Liver (tissue), 8 donors: ENCODE measurements at regions not wholly inside any gene's neighbourhood (a gene's known extent, or its start where the extent isn't known, plus 50 kb on each side); places are given as distances from the start of the nearest gene placed in this dataset.

Source experiments
- DNase-seq: peaks from one replicate; pipeline ENCODE4 v3.0.0-alpha.2; 2017; ENCODE audit warnings: low spot score
- H3K27ac ChIP-seq, 2 donors: one replicate each; pipeline ENCODE4 v1.7.0; 2013; ENCODE audit warnings: inconsistent platforms in 2 of 2, low read length in 2 of 2, control low read depth in 1 of 2, low read depth in 1 of 2, mild to moderate bottlenecking in 1 of 2
- H3K27me3 ChIP-seq, 4 donors: one replicate each; pipeline versions ENCODE4 v1.6.1 to v1.7.0; 2013; ENCODE audit warnings: low read length in 3 of 4, inconsistent platforms in 1 of 4, mild to moderate bottlenecking in 1 of 4, moderate library complexity in 1 of 4; ENCODE audit not compliant: control insufficient read depth in 4 of 4, insufficient read depth in 4 of 4
- H3K36me3 ChIP-seq, 4 donors: one replicate each; pipeline versions ENCODE4 v1.6.1 to v1.7.0; 2013; ENCODE audit warnings: low read length in 3 of 4, mild to moderate bottlenecking in 3 of 4, low read depth in 1 of 4, moderate library complexity in 1 of 4; ENCODE audit not compliant: control insufficient read depth in 4 of 4, insufficient read depth in 3 of 4
- H3K4me1 ChIP-seq, 4 donors: one replicate each; pipeline versions ENCODE4 v1.6.1 to v1.7.0; 2013; ENCODE audit warnings: low read length in 3 of 4, mild to moderate bottlenecking in 3 of 4, moderate library complexity in 1 of 4; ENCODE audit not compliant: control insufficient read depth in 4 of 4, insufficient read depth in 4 of 4
- H3K4me3 ChIP-seq, 3 donors: one replicate each; pipeline versions ENCODE4 v1.6.1 to v1.7.0; 2013; ENCODE audit warnings: low read length in 3 of 3, control low read depth in 1 of 3, low read depth in 1 of 3, mild to moderate bottlenecking in 1 of 3
- H3K9ac ChIP-seq, 2 donors: one replicate each; pipeline ENCODE4 v1.7.0; 2013; ENCODE audit warnings: low read length in 2 of 2, mild to moderate bottlenecking in 2 of 2, moderate library complexity in 2 of 2, control low read depth in 1 of 2, low read depth in 1 of 2
- H3K9me3 ChIP-seq, 4 donors: one replicate each; pipeline versions ENCODE4 v1.6.1 to v1.7.0; 2013; ENCODE audit warnings: low read length in 3 of 4; ENCODE audit not compliant: control insufficient read depth in 4 of 4
- ATF3 ChIP-seq: IDR thresholded peaks from 2 replicates; pipeline ENCODE4 v1.6.1; 2016; ENCODE audit warnings: antibody characterized with exemption
- CTCF ChIP-seq: fragments of 150-350 bp; IDR thresholded peaks from 2 replicates; pipeline ENCODE4 v1.5.1; 2017; ENCODE audit warnings: improper control_type of control experiment, low read depth, low read length; ENCODE audit not compliant: missing input control
- EGR1 ChIP-seq, 2 donors: IDR thresholded peaks; 2 replicates each; pipeline ENCODE4 v1.6.1; 2016 to 2018; ENCODE audit warnings: antibody characterized with exemption in 2 of 2, low read depth in 2 of 2
- FOXA1 ChIP-seq: IDR thresholded peaks from 2 replicates; pipeline ENCODE4 v1.6.1; 2016; ENCODE audit warnings: antibody characterized with exemption
- FOXA2 ChIP-seq: IDR thresholded peaks from 2 replicates; pipeline ENCODE4 v1.6.1; 2016; ENCODE audit warnings: antibody characterized with exemption
- GABPA ChIP-seq, 2 donors: IDR thresholded peaks in 1 of 2; conservative IDR thresholded peaks in 1 of 2; 2 replicates each; pipeline ENCODE4 v1.6.1; 2016; ENCODE audit warnings: antibody characterized with exemption in 2 of 2, mild to moderate bottlenecking in 1 of 2, moderate library complexity in 1 of 2
- HNF4A ChIP-seq, 2 donors: conservative IDR thresholded peaks; 2 replicates each; pipeline ENCODE4 v1.6.1; 2016; ENCODE audit warnings: antibody characterized with exemption in 2 of 2, mild to moderate bottlenecking in 2 of 2
- MAX ChIP-seq: IDR thresholded peaks from 2 replicates; pipeline ENCODE4 v1.6.1; 2016; ENCODE audit warnings: antibody characterized with exemption
- RAD21 ChIP-seq, 2 donors: IDR thresholded peaks; 2 replicates each; pipeline ENCODE4 v1.6.1; 2016; ENCODE audit warnings: antibody characterized with exemption in 2 of 2, mild to moderate bottlenecking in 2 of 2
- REST ChIP-seq: IDR thresholded peaks from 2 replicates; pipeline ENCODE4 v1.6.1; 2016; ENCODE audit warnings: antibody characterized with exemption, mild to moderate bottlenecking
- RXRA ChIP-seq, 2 donors: IDR thresholded peaks; 2 replicates each; pipeline ENCODE4 v1.6.1; 2017 to 2018; ENCODE audit warnings: antibody characterized with exemption in 2 of 2, mild to moderate bottlenecking in 1 of 2
- WGBS: extraction: QIAGEN DNeasy Blood & Tissue Kit; methylation state at CpG from one replicate; pipeline ENCODE4 v1.1.7; 2013; 5-methylcytosine and 5-hydroxymethylcytosine counted together
- donor health status: healthy.
- donor health status: healthy.
- donor health status: healthy.
- donor health status: healthy.
- donor health status: healthy.

- H3K4me1 ChIP-seq, result no peaks in the 10 kb centered on the region
- no peak for DNase-seq
- no peaks in the 10 kb centered on the region for H3K27me3 ChIP-seq
- TF ChIP-seq CTCF, result no peak
- TF ChIP-seq REST, result no peak
- no peak for TF ChIP-seq GABPA (IDR thresholded peaks at IDR 0.05 in 1 of 2, conservative IDR thresholded peaks at IDR 0.05 in 1 of 2)
- no peak for TF ChIP-seq HNF4A (conservative IDR thresholded peaks at IDR 0.05)
- TF ChIP-seq RXRA (IDR thresholded peaks at IDR 0.05), result no peak
- TF ChIP-seq FOXA1, result no peak
- no peak for TF ChIP-seq MAX
- no peak for TF ChIP-seq FOXA2
- TF ChIP-seq EGR1 (IDR thresholded peaks at IDR 0.05; ENCODE audit: low read depth in 2 of 2), result no peak
- H3K27ac ChIP-seq, result no peak overlapping the region
- H3K4me3 ChIP-seq, result no peak overlapping the region
- no peak overlapping the region for H3K9ac ChIP-seq
- 68% methylated on average over 1 of the region's 1 CpG for WGBS
- no peaks in the 10 kb centered on the region for H3K9me3 ChIP-seq
- no peaks in the 10 kb centered on the region for H3K36me3 ChIP-seq
Observed at GRCh38 chr4:173753408-173753807, 223.4 kb upstream of the HAND2 start.

- no peaks in the 10 kb centered on the region for H3K36me3 ChIP-seq
- no peak overlapping the region for H3K27ac ChIP-seq
- H3K9ac ChIP-seq, result no peak overlapping the region
- H3K4me1 ChIP-seq, result no peaks in the 10 kb centered on the region
- H3K27me3 ChIP-seq, result no peaks in the 10 kb centered on the region
- H3K9me3 ChIP-seq, result no peaks in the 10 kb centered on the region
- 42% methylated on average over 7 of the region's 7 CpGs for WGBS
- TF ChIP-seq CTCF (peak; percentile 15), FOXA1 (no peak), ATF3 (no peak), RAD21 (IDR thresholded peaks at IDR 0.05) (peak in 1 of 2 donors; percentile 22), FOXA2 (no peak)
- DNase-seq, result peak; percentile 35
- H3K4me3 ChIP-seq, result no peak overlapping the region
Observed at GRCh38 chr4:173752610-173753230, 222.7 kb upstream of the HAND2 start.
